Cardiac muscle cell (in vitro differentiated cells and primary cell): ENCODE measurements at regions not wholly inside any gene's neighbourhood (a gene's known extent, or its start where the extent isn't known, plus 50 kb on each side); places are given as distances from the start of the nearest gene placed in this dataset.

Source experiments
- DNase-seq, 2 donors: peaks; one replicate each; pipeline versions ENCODE4 v3.0.0 to v3.0.0-alpha.2; 2010 to 2017; ENCODE audit warnings: low read depth in 1 of 2, low spot score in 1 of 2
- H3K27ac ChIP-seq: fragments of 200-600 bp; sonication (generic); 2 replicates; pipeline ENCODE4 v1.5.1; 2016
- H3K27me3 ChIP-seq: fragments of 200-600 bp; sonication (generic); 2 replicates; pipeline ENCODE4 v1.6.0; 2016; ENCODE audit warnings: control low read depth
- H3K36me3 ChIP-seq: fragments of 200-600 bp; sonication (generic); 2 replicates; pipeline ENCODE4 v1.5.1; 2016; ENCODE audit warnings: control low read depth
- H3K4me1 ChIP-seq: fragments of 200-600 bp; sonication (generic); 2 replicates; pipeline ENCODE4 v1.8.1; 2017; ENCODE audit warnings: low read depth, mild to moderate bottlenecking, mixed run types
- H3K4me3 ChIP-seq: fragments of 200-600 bp; sonication (generic); 2 replicates; pipeline ENCODE4 v1.5.1; 2016; ENCODE audit warnings: mild to moderate bottlenecking
- H3K9me3 ChIP-seq: fragments of 200-600 bp; sonication (generic); 2 replicates; pipeline ENCODE4 v1.5.1; 2017; ENCODE audit warnings: low read depth, mild to moderate bottlenecking, control low read depth
- CTCF ChIP-seq: IDR thresholded peaks from 2 replicates; pipeline ENCODE4 v1.5.1; 2012; ENCODE audit warnings: low read depth, mild to moderate bottlenecking, low read length

GRCh38 chr2:366706-367105 is 78.8 kb upstream of the ALKAL2 start:
- no peaks in the 10 kb centered on the region for H3K36me3 ChIP-seq
- H3K9me3 ChIP-seq: no peaks in the 10 kb centered on the region
- TF ChIP-seq CTCF: no peak
- no peaks in the 10 kb centered on the region for H3K4me1 ChIP-seq
- no peak overlapping the region for H3K4me3 ChIP-seq
- H3K27me3 ChIP-seq: no peaks in the 10 kb centered on the region
- no peak for DNase-seq
- H3K27ac ChIP-seq: no peak overlapping the region

- no peaks in the 10 kb centered on the region for H3K9me3 ChIP-seq
- no peaks in the 10 kb centered on the region for H3K27me3 ChIP-seq
- no peak overlapping the region for H3K27ac ChIP-seq
- DNase-seq: no peak
- no peaks in the 10 kb centered on the region for H3K4me1 ChIP-seq
- H3K4me3 ChIP-seq: no peak overlapping the region
- H3K36me3 ChIP-seq: no peaks in the 10 kb centered on the region
- no peak for TF ChIP-seq CTCF
Observed at GRCh38 chr2:365367-366275, 77.7 kb upstream of the ALKAL2 start.

GRCh38 chr2:363824-364470 is 76.1 kb upstream of the ALKAL2 start:
- no peak for DNase-seq
- Histone ChIP-seq H3K27ac (no peak overlapping the region), H3K4me1 (no peaks in the 10 kb centered on the region), H3K36me3 (no peaks in the 10 kb centered on the region), H3K9me3 (no peaks in the 10 kb centered on the region), H3K4me3 (no peak overlapping the region), H3K27me3 (no peaks in the 10 kb centered on the region)
- TF ChIP-seq CTCF: no peak

- Histone ChIP-seq H3K4me1 (no peaks in the 10 kb centered on the region), H3K9me3 (no peaks in the 10 kb centered on the region), H3K27me3 (no peaks in the 10 kb centered on the region), H3K27ac (no peak overlapping the region), H3K4me3 (no peak overlapping the region), H3K36me3 (no peaks in the 10 kb centered on the region)
- no peak for DNase-seq
- no peak for TF ChIP-seq CTCF
Observed at GRCh38 chr2:362924-363323, 75.0 kb upstream of the ALKAL2 start.

GRCh38 chr2:360124-360523 is 72.2 kb upstream of the ALKAL2 start:
- Histone ChIP-seq H3K27ac (no peak overlapping the region), H3K4me3 (no peak overlapping the region), H3K36me3 (no peaks in the 10 kb centered on the region), H3K9me3 (no peaks in the 10 kb centered on the region), H3K27me3 (no peaks in the 10 kb centered on the region), H3K4me1 (no peaks in the 10 kb centered on the region)
- DNase-seq: no peak
- TF ChIP-seq CTCF: no peak
